G401.6 (cell line): ENCODE measurements at regions not wholly inside any gene's neighbourhood (a gene's known extent, or its start where the extent isn't known, plus 50 kb on each side); places are given as distances from the start of the nearest gene placed in this dataset.
"Not testable (repeated sequence)": the region's sequence is repeated elsewhere in the genome, so short reads cannot be mapped to it uniquely, and the experiment has no call there.

Source experiments
- FAIRE-seq: peaks from 2 replicates; lab custom pipeline; 2012; peaks lifted over from hg19 to GRCh38; lab: Jason Lieb, UNC

- FAIRE-seq: no peak
These were observed 387.1 kb downstream of the RND3 start for GRCh38 chr2:150100336-150100735.

GRCh38 chr2:150099805-150100204, 387.7 kb downstream of the RND3 start:
- FAIRE-seq: peak; percentile 31

- FAIRE-seq: peak; percentile 79
These were observed 389.5 kb downstream of the RND3 start for GRCh38 chr2:150097901-150098531.

DNA sequence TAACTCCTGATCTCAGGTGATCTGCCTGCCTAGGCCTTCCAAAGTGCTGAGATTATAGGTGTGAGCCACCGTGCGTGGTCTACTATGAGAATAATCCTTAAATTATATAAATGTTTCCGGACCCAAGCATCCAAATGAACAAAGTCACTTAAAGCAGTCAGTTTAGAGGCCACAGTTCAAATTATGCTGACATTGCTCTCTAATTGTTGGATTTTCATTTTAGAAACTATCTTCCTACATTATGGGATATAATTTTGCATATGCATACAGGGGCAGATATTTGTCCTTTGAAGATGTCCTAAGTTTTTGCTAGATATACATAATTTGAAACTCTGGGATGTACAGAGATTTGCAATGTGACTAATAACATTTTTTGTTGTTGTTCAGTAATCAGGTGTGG, 390.1 kb downstream of the RND3 start:
- FAIRE-seq: peak; percentile 28

DNA sequence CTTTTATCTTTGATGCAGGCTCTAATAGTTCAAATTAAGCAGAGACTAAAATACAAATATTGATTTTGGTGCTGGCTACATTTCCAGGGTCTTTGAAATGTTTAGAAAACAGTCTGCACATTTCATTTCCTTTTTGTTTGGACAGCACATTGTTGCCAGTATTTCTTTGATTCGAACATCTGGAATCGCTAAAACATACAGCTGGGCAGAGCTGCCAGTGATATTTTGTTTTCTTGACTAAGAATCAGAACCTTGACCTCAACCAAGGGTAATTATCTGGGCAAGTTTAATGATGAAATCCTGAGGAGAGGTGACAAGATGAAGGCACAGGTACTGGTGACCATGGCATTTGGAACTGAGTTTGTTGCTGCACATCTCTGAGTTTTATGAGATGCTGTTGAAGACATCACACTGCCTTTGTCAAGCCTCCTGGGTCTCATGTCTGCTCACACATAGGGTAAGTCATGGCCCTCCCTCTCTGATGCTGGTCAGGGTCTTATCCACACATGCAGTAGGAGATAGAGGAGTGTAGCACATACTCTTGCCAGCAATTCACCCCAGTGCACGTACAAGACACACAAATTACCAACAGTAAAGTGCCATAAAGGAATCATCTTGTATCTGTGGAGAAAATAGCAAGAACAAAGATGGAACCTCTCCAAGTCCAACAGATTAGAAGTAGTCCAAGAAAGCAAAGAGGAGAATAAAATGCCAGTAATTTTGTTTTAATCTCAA, 391.9 kb downstream of the RND3 start:
- no peak for FAIRE-seq

- FAIRE-seq: no peak
These were observed 395.6 kb downstream of the RND3 start for GRCh38 chr2:150091846-150092245.

GRCh38 chr2:150090031-150090430, 397.4 kb downstream of the RND3 start:
- no peak for FAIRE-seq

DNA sequence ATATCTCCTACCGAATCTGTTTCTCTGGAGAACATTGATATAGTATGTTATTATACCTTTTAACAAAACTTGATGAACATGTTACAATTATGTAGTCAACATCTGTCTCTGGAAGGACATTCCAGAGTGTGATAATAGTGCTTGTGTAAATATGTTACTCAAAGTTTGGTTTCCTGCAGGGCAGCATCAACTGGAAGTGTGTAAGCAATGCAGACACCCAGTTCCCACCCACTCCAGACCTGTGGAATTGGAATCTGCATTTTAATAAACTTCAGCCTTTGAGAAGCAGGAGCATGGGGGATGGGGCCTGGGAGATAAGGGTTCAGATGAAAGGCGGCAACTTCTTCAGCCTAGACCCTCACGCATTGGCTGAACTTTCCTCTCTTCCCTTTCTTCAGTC, 398.9 kb downstream of the RND3 start:
- FAIRE-seq: no peak

- peak; percentile 64 for FAIRE-seq
These were observed 402.0 kb downstream of the RND3 start for GRCh38 chr2:150085478-150085877.

- FAIRE-seq: no peak
These were observed 405.5 kb downstream of the RND3 start for GRCh38 chr2:150081775-150082481.

DNA sequence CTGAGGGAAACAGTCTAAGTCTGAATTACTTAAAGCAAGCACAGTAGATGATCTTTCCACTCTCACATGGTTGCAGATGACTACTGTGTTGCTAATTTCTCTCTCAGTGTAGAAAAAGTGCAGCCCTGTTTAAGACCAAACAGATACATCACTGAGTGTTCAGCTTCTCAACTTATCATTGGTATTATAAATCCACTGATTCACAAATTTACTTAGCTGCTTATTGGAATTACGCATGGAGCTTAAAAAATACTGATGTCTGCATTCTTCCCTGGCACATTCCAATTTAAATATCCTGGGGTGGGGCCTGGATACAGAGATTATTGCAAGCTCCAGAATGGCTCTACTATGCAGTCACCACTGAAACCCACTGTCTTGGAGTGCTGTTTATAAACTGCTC, 411.2 kb downstream of the RND3 start:
- FAIRE-seq: peak; percentile 59

DNA sequence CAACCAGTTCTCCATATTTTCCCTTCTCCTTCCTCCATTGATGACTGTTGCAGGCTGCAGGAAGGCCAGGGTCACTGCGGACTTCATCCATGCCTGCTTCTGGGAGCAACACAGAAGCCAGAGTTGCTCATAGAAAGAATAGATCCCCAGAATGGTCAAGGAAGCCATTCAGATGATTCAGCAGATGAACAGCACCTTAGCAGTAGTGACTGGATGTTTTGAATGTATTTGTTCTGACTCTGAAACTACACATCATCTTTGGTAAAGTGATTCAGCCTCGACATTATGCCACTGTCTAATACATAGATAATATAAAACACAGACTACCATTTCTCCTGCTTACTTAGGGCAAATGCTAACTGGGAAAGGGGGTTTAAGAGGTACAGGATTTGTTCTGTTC, 411.6 kb downstream of the RND3 start:
- FAIRE-seq: no peak

DNA sequence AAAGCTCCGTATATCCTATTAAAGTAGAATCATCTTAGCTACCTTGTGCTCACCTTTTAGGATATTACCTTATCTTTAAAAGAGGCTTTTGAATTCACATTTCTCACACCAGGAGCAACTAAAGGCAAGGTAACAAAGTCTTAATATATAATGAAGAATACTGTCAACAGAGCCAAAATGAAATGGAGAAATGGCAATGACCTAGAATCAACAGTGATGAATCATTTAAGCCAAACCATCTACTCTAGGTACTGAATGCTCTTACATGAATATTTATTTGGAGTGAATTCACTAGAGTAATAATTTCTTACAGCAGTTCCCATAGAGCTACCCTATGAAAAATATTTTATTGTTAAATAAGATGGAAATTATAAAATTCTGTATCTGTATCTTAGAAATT, 421.0 kb downstream of the RND3 start:
- FAIRE-seq: no peak

DNA sequence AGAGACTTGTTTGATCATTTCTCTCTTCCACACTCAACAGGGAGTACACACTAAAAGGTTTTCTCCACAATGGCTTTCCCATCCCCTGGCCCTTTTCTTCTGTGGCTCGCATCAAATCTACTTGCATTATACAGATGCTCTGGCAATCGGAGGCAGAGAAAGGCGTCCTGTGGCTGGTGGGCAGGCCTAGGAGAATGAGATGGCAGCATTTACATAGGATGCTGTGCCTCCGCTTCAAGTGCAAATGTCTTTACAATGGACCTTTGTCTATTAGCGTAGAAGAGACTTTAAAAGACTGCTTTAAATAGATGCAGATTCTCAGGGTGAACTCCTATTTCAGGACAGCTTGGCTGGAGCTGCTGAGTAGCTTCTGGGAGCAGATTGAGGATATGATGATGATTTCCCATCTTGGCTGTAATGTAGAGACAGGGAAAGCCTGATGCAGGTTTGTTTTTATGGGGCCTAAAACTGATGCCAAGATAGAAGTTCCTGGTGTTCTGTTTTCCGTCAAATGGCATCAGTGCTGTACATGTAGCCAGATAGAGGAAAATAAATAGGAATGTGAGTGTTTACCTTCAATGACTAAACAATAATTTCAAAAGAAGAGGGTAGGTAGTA, 423.4 kb downstream of the RND3 start:
- FAIRE-seq: no peak

DNA sequence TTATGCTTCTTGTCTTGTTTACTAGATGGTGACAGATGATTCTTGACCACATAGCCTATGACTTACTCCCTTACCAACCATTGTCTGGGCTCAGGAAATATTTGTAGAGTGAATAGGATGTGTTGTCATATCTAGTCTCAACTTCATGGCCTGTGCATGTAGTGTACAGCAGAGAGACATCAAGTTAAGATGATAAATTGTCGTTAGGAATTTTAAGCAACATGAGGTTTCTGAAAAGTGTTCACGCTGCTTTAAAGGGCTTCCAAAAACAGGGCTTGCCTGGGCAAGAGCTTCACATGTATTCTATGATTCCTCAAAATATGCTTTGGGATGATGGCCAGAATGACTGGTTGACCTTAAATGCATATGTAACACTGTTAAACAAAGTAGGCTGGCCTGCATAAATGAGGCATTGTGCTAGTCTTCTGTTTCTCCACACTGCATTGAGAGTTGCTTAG, 424.0 kb downstream of the RND3 start:
- no peak for FAIRE-seq

DNA sequence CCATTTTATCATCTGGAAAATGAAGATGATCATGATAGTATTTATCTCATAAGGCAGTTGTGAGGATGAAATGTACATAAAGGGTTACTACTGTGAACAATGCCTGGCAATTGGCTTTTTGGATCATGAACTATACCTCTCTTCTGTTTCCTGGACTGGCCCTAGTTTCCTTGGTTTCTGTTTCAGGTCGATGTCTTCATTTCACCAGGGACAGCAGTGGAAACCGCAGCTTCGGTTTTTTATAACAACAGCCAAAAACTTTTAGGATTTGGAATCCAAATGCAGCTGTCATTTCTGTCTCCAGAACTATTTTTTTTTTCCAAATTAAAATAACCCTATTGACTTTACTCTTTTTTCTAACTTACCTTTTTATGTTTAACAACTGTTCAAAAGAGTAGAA, 425.1 kb downstream of the RND3 start:
- FAIRE-seq: no peak

- FAIRE-seq: no peak
These were observed 427.1 kb downstream of the RND3 start for GRCh38 chr2:150060341-150060740.

DNA sequence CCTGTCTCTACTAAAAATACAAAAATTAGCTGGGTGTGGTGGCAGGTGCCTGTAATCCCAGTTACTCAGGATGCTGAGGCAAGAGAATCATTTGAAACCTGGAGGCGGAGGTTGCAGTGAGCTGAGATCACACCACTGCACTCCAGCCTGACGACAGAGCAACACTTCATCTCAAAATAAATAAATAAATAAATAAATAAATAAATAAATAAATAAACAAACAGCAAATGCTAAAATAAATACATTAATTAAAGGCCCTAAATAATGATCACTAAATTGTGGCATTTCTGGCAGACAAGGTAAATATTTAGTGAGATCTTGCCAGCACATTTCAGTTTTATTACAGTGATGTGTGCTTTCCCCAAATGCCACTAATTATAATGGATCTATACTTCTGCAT, 427.8 kb downstream of the RND3 start:
- FAIRE-seq: not testable (repeated sequence)

- no peak for FAIRE-seq
These were observed 435.0 kb downstream of the RND3 start for GRCh38 chr2:150052457-150052856.

DNA sequence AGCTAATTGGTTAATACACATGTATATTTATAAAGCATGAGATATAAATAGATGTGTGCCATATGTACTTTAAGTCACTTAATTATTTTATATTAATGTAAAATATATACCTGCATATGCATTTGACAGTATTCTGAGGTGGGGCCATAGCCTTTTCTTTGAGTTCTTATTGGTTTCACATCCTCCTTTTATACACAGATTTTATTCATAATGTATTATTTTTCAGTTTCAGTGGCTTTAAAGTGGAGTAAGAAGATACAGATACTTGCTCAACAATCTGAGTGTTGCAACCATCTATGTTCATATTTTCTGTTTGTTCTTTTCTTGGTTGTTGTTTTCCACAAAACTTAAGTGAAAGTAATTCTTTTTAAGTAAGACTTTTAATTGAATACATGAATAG, 436.5 kb downstream of the RND3 start:
- peak; percentile 44 for FAIRE-seq

- FAIRE-seq: no peak
These were observed 437.4 kb downstream of the RND3 start for GRCh38 chr2:150050036-150050435.

DNA sequence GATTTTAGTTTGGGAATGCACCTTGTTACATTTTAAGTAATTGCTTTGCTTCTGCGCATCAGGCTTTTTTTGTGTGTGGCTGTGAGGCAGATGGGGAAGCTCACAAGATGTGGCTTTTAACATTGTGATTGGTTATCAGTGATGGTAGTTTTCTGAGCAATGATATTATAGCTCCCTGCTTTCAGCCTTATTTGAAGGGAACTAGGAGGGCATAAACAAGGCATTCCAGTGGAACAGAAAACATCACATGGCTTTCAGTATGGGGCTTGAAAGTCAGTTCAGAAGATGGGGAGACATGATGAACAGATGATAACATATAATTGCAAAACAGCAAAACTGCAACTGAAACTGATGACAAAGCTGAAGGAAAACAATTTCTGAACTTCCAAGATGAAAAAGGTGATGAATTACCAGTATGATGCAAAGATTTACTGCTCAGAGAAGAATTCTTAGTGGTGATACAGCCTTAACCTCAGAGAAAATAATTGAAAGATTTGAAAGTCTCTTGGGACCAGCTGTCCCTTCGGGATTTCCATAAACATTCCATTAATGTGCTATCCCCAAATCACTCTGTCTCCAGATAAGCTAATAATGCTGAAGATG, 439.7 kb downstream of the RND3 start:
- FAIRE-seq: no peak

GRCh38 chr2:150046810-150047209, 440.7 kb downstream of the RND3 start:
- no peak for FAIRE-seq
